ENCODE measurements at regions not wholly inside any gene's neighbourhood (a gene's known extent, or its start where the extent isn't known, plus 50 kb on each side); places are given as distances from the start of the nearest gene placed in this dataset.

DNA sequence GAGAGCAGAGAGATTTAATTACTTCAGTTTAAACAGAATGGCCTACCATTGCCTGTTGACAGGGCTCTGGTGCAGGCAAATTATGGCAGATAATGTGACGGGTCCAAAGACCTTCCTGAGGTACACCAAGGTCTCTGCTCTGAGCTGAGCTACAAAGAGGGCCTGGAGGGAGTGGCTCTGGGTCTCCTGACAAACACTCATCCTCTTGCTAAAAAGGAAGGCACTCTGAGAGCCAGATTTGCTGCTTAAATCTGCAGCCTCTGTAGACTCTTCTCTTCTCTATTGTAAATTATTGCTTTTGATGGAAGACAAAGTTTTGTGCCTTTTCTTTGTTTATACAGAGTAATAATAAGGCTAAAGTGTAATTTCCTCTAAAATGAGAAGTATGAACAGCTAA, 529.5 kb upstream of the FZD8 start:
- no peaks in the 10 kb centered on the region for H3K9me3 ChIP-seq
- no peak overlapping the region for H3K27ac ChIP-seq
- H3K4me1 ChIP-seq: no peaks in the 10 kb centered on the region
- no peaks in the 10 kb centered on the region for H3K36me3 ChIP-seq
- no peak overlapping the region for H3K4me3 ChIP-seq
- no peaks in the 10 kb centered on the region for H3K27me3 ChIP-seq
- DNase-seq: no peak
- TF ChIP-seq, protein P1, sequence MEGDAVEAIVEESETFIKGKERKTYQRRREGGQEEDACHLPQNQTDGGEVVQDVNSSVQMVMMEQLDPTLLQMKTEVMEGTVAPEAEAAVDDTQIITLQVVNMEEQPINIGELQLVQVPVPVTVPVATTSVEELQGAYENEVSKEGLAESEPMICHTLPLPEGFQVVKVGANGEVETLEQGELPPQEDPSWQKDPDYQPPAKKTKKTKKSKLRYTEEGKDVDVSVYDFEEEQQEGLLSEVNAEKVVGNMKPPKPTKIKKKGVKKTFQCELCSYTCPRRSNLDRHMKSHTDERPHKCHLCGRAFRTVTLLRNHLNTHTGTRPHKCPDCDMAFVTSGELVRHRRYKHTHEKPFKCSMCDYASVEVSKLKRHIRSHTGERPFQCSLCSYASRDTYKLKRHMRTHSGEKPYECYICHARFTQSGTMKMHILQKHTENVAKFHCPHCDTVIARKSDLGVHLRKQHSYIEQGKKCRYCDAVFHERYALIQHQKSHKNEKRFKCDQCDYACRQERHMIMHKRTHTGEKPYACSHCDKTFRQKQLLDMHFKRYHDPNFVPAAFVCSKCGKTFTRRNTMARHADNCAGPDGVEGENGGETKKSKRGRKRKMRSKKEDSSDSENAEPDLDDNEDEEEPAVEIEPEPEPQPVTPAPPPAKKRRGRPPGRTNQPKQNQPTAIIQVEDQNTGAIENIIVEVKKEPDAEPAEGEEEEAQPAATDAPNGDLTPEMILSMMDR (IDR thresholded peaks at IDR 0.05): no peak
- TF ChIP-seq POLR2A (IDR thresholded peaks at IDR 0.05): no peak

GRCh38 chr10:36170943-36171501, 528.9 kb upstream of the FZD8 start:
- H3K27ac ChIP-seq: no peak overlapping the region
- no peak for DNase-seq
- TF ChIP-seq POLR2A (IDR thresholded peaks at IDR 0.05): no peak
- TF ChIP-seq, protein P1 (IDR thresholded peaks at IDR 0.05): no peak

GRCh38 chr10:36170142-36170719, 528.1 kb upstream of the FZD8 start:
- Histone ChIP-seq H3K27ac (no peak overlapping the region), H3K4me1 (no peaks in the 10 kb centered on the region), H3K9me3 (no peaks in the 10 kb centered on the region), H3K36me3 (no peaks in the 10 kb centered on the region), H3K27me3 (no peaks in the 10 kb centered on the region), H3K4me3 (no peak overlapping the region)
- no peak for DNase-seq
- TF ChIP-seq POLR2A (IDR thresholded peaks at IDR 0.05): no peak
- TF ChIP-seq, protein P1 (IDR thresholded peaks at IDR 0.05): no peak

More at GRCh38 chr10:36170943-36171501, 528.9 kb upstream of the FZD8 start:
- Histone ChIP-seq H3K4me3 (no peak overlapping the region), H3K36me3 (no peaks in the 10 kb centered on the region), H3K9me3 (no peaks in the 10 kb centered on the region), H3K27me3 (no peaks in the 10 kb centered on the region), H3K4me1 (no peaks in the 10 kb centered on the region)

DNA sequence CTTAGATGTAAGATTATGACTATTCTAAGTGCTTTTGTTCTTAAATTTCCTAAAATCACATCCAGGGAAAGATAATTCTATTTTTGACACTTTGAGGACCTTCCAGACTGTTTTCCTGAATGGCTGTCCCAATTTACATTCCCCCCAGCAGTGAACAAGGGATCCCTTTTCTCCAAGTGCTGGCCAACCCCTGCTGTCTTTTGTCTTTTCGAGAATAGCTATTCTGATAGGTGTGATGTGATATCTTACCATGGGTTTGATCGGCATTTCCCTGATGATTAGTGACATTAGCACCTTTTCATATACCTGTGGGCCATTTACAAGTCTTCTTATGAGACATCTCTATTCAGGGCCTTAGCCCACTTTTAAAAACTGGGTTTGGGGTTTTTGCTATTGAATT, 526.7 kb upstream of the FZD8 start:
- Histone ChIP-seq H3K4me3 (no peak overlapping the region), H3K36me3 (no peaks in the 10 kb centered on the region), H3K9me3 (no peaks in the 10 kb centered on the region), H3K27me3 (no peaks in the 10 kb centered on the region), H3K27ac (no peak overlapping the region), H3K4me1 (no peaks in the 10 kb centered on the region)
- TF ChIP-seq, protein P1 (IDR thresholded peaks at IDR 0.05): no peak
- TF ChIP-seq POLR2A (IDR thresholded peaks at IDR 0.05): no peak
- DNase-seq: no peak

- Histone ChIP-seq H3K36me3 (no peaks in the 10 kb centered on the region), H3K9me3 (no peaks in the 10 kb centered on the region), H3K4me1 (no peaks in the 10 kb centered on the region), H3K27ac (no peak overlapping the region), H3K4me3 (no peak overlapping the region), H3K27me3 (no peaks in the 10 kb centered on the region)
- TF ChIP-seq POLR2A (IDR thresholded peaks at IDR 0.05): no peak
- TF ChIP-seq, protein P1 (IDR thresholded peaks at IDR 0.05): no peak
- no peak for DNase-seq
Measured at GRCh38 chr10:36164556-36165504, 522.7 kb upstream of the FZD8 start.

All from Peyer's patch (tissue), 4 donors.